Panc1 (cell line): ENCODE measurements at regions not wholly inside any gene's neighbourhood (a gene's known extent, or its start where the extent isn't known, plus 50 kb on each side); places are given as distances from the start of the nearest gene placed in this dataset.

Experiments
- ATAC-seq: fragments of 200-7000 bp; cut with Tn5 transposase; 2 replicates; pipeline ENCODE4 v1.9.1; 2020; ENCODE audit warnings: mild to moderate bottlenecking, moderate library complexity
- BruUV-seq: library from RNA; stranded (reverse); fragments of 400-500 nt; replicated peaks from 2 replicates; lab custom pipeline; 2021; lab: Mats Ljungman, UMichigan
- CTCF ChIA-PET: fragments of 300-600 bp; sonication (Branson Sonifier 250); formaldehyde crosslinking; loops from one replicate; lab custom pipeline; 2022; ENCODE audit warnings: antibody characterized with exemption; lab: Charles Lee
- POLR2A ChIA-PET: fragments of 300-600 bp; sonication (Branson Sonifier 250); formaldehyde crosslinking; loops from one replicate; lab custom pipeline; 2022; ENCODE audit warnings: antibody characterized with exemption; lab: Charles Lee
- DNase-seq: peaks from one replicate; pipeline ENCODE4 v3.0.0-alpha.2; 2010; ENCODE audit warnings: low read depth, low spot score
- H3K27ac ChIP-seq: 2 replicates; pipeline ENCODE4 v1.5.1; 2011; ENCODE audit warnings: mild to moderate bottlenecking, low read length, inconsistent platforms
- H3K27me3 ChIP-seq: fragments of 200-500 bp; sonication (Bioruptor generic); 2 replicates; pipeline ENCODE4 v1.6.0; 2014; ENCODE audit warnings: low read length, inconsistent platforms; ENCODE audit not compliant: control insufficient read depth, insufficient read depth
- H3K36me3 ChIP-seq: fragments of 200-500 bp; sonication (Bioruptor generic); 2 replicates; pipeline ENCODE4 v1.5.1; 2014; ENCODE audit warnings: inconsistent platforms, mild to moderate bottlenecking, low read length, moderate library complexity; ENCODE audit not compliant: control insufficient read depth, insufficient read depth
- H3K4me1 ChIP-seq: 2 replicates; pipeline ENCODE4 v1.5.1; 2011; ENCODE audit warnings: inconsistent platforms, mild to moderate bottlenecking, low read length, moderate library complexity; ENCODE audit not compliant: control insufficient read depth, insufficient read depth
- H3K4me3 ChIP-seq, 2 experiments: 2 replicates each; pipeline ENCODE4 v1.5.1; 2011 to 2012; ENCODE audit warnings: low read depth in 2 of 2, low read length in 2 of 2, mild to moderate bottlenecking in 2 of 2, inconsistent platforms in 1 of 2, moderate library complexity in 1 of 2
- H3K9me3 ChIP-seq: fragments of 200-500 bp; sonication (Bioruptor generic); 2 replicates; pipeline ENCODE4 v1.5.1; 2014; ENCODE audit warnings: low read depth, mild to moderate bottlenecking, inconsistent platforms, low read length, moderate library complexity; ENCODE audit not compliant: control insufficient read depth, insufficient read depth
- CTCF ChIP-seq: fragments of 450-650 bp; IDR thresholded peaks from 2 replicates; pipeline ENCODE4 v1.5.1; 2017; ENCODE audit warnings: mild to moderate bottlenecking
- POLR2AphosphoS5 ChIP-seq: IDR thresholded peaks from 2 replicates; pipeline ENCODE4 v1.6.1; 2012; ENCODE audit warnings: mild to moderate bottlenecking, low read depth, low read length, moderate library complexity
- REST ChIP-seq, 2 experiments: IDR thresholded peaks; 2 replicates each; pipeline ENCODE4 v1.6.1; 2011 to 2012; ENCODE audit warnings: low read depth in 2 of 2, control low read depth in 1 of 2, low read length in 1 of 2, mild to moderate bottlenecking in 1 of 2, moderate library complexity in 1 of 2; ENCODE audit not compliant: insufficient read depth in 1 of 2
- SIN3A ChIP-seq: IDR thresholded peaks from 2 replicates; pipeline ENCODE4 v1.6.1; 2012; ENCODE audit warnings: low read depth, mild to moderate bottlenecking, low read length, moderate library complexity, borderline replicate concordance; ENCODE audit not compliant: insufficient read depth
- TCF7L2 ChIP-seq: IDR thresholded peaks from 2 replicates; pipeline ENCODE4 v1.6.1; 2011; ENCODE audit warnings: mild to moderate bottlenecking, low read depth, low read length, inconsistent platforms
- in situ Hi-C: cut with HindIII; loops from 2 replicates; pipeline ENCODE4 v1.10.0; 2016; ENCODE audit warnings: low sequenced_read_pairs, low pct_unique_long_range_greater_than_20kb
- intact Hi-C: fragments of 100-400 bp; cut with micrococcal nuclease; formaldehyde crosslinking; loops from one replicate; pipeline ENCODE4 v1.10.0; 2022; ENCODE audit not compliant: unreplicated experiment

- DNase-seq (no peak), ATAC-seq (no peak)
- POLR2A ChIA-PET, result no interaction called here
- Histone ChIP-seq H3K36me3 (no peaks in the 10 kb centered on the region), H3K27ac (no peak overlapping the region), H3K9me3 (no peaks in the 10 kb centered on the region), H3K4me1 (no peaks in the 10 kb centered on the region), H3K27me3 (no peaks in the 10 kb centered on the region), H3K4me3 (no peak overlapping the region)
- BruUV-seq, result no TSS peak
- TF ChIP-seq CTCF (no peak), SIN3A (no peak), POLR2AphosphoS5 (no peak), TCF7L2 (no peak), REST (IDR thresholded peaks at IDR 0.05; ENCODE audit: insufficient read depth in 1 of 2, low read depth in 2 of 2, low read length in 1 of 2) (no peak)
- intact Hi-C loops, result no loop called here
- CTCF ChIA-PET, result no interaction called here
- in situ Hi-C loops, result no loop called here
Observed at GRCh38 chr16:7871979-7872378, 539.3 kb downstream of the RBFOX1 start.

GRCh38 chr16:7871371-7871770 is 538.7 kb downstream of the RBFOX1 start:
- Histone ChIP-seq H3K27ac (no peak overlapping the region), H3K36me3 (no peaks in the 10 kb centered on the region), H3K4me1 (no peaks in the 10 kb centered on the region), H3K9me3 (no peaks in the 10 kb centered on the region), H3K27me3 (no peaks in the 10 kb centered on the region), H3K4me3 (no peak overlapping the region)
- ChIA-PET CTCF (no interaction called here), POLR2A (no interaction called here)
- in situ Hi-C loops (no loop called here), intact Hi-C loops (no loop called here)
- DNase-seq (no peak), ATAC-seq (no peak)
- TF ChIP-seq POLR2AphosphoS5 (no peak), CTCF (no peak), TCF7L2 (no peak), REST (IDR thresholded peaks at IDR 0.05; ENCODE audit: insufficient read depth in 1 of 2, low read depth in 2 of 2, low read length in 1 of 2) (no peak), SIN3A (no peak)
- BruUV-seq, result no TSS peak
